Parathyroid adenoma (tissue), 2 donors: ENCODE measurements at regions not wholly inside any gene's neighbourhood (a gene's known extent, or its start where the extent isn't known, plus 50 kb on each side); places are given as distances from the start of the nearest gene placed in this dataset.
"Not testable (repeated sequence)": the region's sequence is repeated elsewhere in the genome, so short reads cannot be mapped to it uniquely, and the experiment has no call there.

Source experiments
- H2AFZ ChIP-seq: fragments of 300-600 bp; sonication (generic); one replicate; pipeline ENCODE4 v1.7.0; 2017; ENCODE audit warnings: antibody characterized with exemption, mild to moderate bottlenecking
- H3K27ac ChIP-seq: fragments of 300-600 bp; sonication (generic); one replicate; pipeline ENCODE4 v1.7.0; 2017
- H3K27me3 ChIP-seq: fragments of 300-600 bp; sonication (generic); one replicate; pipeline ENCODE4 v1.7.0; 2017; ENCODE audit warnings: low read length; ENCODE audit not compliant: control insufficient read depth, insufficient read depth
- H3K36me3 ChIP-seq: fragments of 300-600 bp; sonication (generic); one replicate; pipeline ENCODE4 v1.7.0; 2017; ENCODE audit warnings: low read length; ENCODE audit not compliant: control insufficient read depth, insufficient read depth
- H3K4me1 ChIP-seq: fragments of 300-600 bp; sonication (generic); one replicate; pipeline ENCODE4 v1.7.0; 2017; ENCODE audit warnings: control low read depth
- H3K4me2 ChIP-seq: fragments of 300-600 bp; sonication (generic); one replicate; pipeline ENCODE4 v1.7.0; 2017; ENCODE audit warnings: low read length
- H3K4me3 ChIP-seq: fragments of 300-600 bp; sonication (generic); one replicate; pipeline ENCODE4 v1.7.0; 2017; ENCODE audit warnings: low read depth, low read length
- H3K79me2 ChIP-seq: fragments of 300-600 bp; sonication (generic); one replicate; pipeline ENCODE4 v1.7.0; 2017; ENCODE audit warnings: control low read depth
- H3K9ac ChIP-seq: fragments of 300-600 bp; sonication (generic); one replicate; pipeline ENCODE4 v1.7.0; 2017; ENCODE audit warnings: mild to moderate bottlenecking
- H3K9me3 ChIP-seq: fragments of 300-600 bp; sonication (generic); one replicate; pipeline ENCODE4 v1.7.0; 2017; ENCODE audit warnings: low read length; ENCODE audit not compliant: control insufficient read depth
- CTCF ChIP-seq: fragments of 300-600 bp; sonication (generic); IDR thresholded peaks from one replicate; pipeline ENCODE4 v1.7.0; 2017; ENCODE audit warnings: antibody characterized with exemption, mild to moderate bottlenecking
- donor health status: primary hyperparathyroidism.

GRCh38 chr6:780706-781105, 87.8 kb upstream of the EXOC2 start:
- Histone ChIP-seq H3K4me3 (no peak overlapping the region), H3K27ac (no peak overlapping the region), H3K9ac (no peak overlapping the region), H3K4me2 (no peak overlapping the region), H3K36me3 (no peaks in the 10 kb centered on the region), H3K27me3 (no peaks in the 10 kb centered on the region), H3K79me2 (no peaks in the 10 kb centered on the region), H3K4me1 (no peaks in the 10 kb centered on the region), H3K9me3 (no peaks in the 10 kb centered on the region), H2AFZ (no peak overlapping the region)
- TF ChIP-seq CTCF: no peak

DNA sequence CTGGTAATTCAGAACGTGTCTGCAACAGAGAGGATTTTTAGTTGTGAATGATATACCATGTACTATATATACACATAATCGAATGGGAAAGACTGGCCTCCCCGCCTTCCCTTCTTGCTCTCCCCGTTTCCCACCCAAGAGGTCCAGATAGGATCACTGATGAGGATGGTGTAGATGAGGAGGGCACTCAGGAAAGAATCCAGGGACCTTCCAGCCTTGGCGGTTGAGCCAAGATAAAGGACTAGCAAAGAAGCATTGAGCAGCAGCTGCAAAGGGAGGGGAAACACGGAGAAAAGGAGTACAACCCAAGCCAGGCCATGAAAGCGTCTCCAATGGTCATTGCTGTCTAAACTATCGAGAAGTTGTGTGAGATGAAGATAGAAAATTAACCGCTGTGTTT, 84.0 kb upstream of the EXOC2 start:
- Histone ChIP-seq H3K4me3 (no peak overlapping the region), H3K36me3 (no peaks in the 10 kb centered on the region), H3K27ac (no peak overlapping the region), H3K9ac (no peak overlapping the region), H3K4me2 (no peak overlapping the region), H2AFZ (no peak overlapping the region), H3K9me3 (no peaks in the 10 kb centered on the region), H3K27me3 (no peaks in the 10 kb centered on the region), H3K79me2 (no peaks in the 10 kb centered on the region), H3K4me1 (no peaks in the 10 kb centered on the region)
- no peak for TF ChIP-seq CTCF

DNA sequence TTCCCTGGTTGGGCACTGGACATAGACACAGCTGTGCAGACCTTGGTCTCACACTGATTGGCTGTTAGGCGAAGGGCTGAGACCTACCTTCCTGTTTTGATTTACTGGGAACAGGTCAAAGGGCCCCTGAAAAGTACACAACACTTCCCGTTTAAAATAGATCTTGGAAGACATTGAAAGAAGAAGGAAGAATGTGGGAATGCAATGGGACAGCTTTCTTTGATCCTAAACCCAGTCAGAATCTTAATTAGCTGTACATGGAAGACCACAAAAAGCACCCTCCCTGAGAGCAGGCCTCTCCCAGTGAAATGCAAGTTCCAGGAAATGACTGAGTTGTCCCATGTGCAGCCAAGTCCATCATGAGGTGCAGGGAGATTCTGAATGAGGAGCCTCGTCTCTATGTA, 83.6 kb upstream of the EXOC2 start:
- Histone ChIP-seq H3K4me1 (no peaks in the 10 kb centered on the region), H3K4me2 (no peak overlapping the region), H3K27me3 (no peaks in the 10 kb centered on the region), H3K27ac (no peak overlapping the region), H3K36me3 (no peaks in the 10 kb centered on the region), H2AFZ (no peak overlapping the region), H3K9me3 (no peaks in the 10 kb centered on the region), H3K4me3 (no peak overlapping the region), H3K79me2 (no peaks in the 10 kb centered on the region), H3K9ac (no peak overlapping the region)
- no peak for TF ChIP-seq CTCF

GRCh38 chr6:775863-776262, 82.9 kb upstream of the EXOC2 start:
- Histone ChIP-seq H3K27ac (no peak overlapping the region), H3K4me1 (no peaks in the 10 kb centered on the region)
- no peak for TF ChIP-seq CTCF

GRCh38 chr6:771683-772082, 78.7 kb upstream of the EXOC2 start:
- not testable (repeated sequence) for H3K36me3 ChIP-seq, H3K4me1 ChIP-seq, H3K79me2 ChIP-seq, H3K27ac ChIP-seq, H3K9ac ChIP-seq, H2AFZ ChIP-seq, H3K4me3 ChIP-seq, H3K4me2 ChIP-seq, H3K9me3 ChIP-seq, H3K27me3 ChIP-seq

More at GRCh38 chr6:775863-776262, 82.9 kb upstream of the EXOC2 start:
- no peak overlapping the region for H3K4me3 ChIP-seq
- H3K36me3 ChIP-seq: no peaks in the 10 kb centered on the region
- no peak overlapping the region for H3K4me2 ChIP-seq
- no peaks in the 10 kb centered on the region for H3K27me3 ChIP-seq
- no peaks in the 10 kb centered on the region for H3K9me3 ChIP-seq
- no peak overlapping the region for H2AFZ ChIP-seq
- no peak overlapping the region for H3K9ac ChIP-seq
- no peaks in the 10 kb centered on the region for H3K79me2 ChIP-seq
